ENCODE measurements at regions not wholly inside any gene's neighbourhood (a gene's known extent, or its start where the extent isn't known, plus 50 kb on each side); places are given as distances from the start of the nearest gene placed in this dataset.

GRCh38 chr6:166814390-166814789 is 142.0 kb downstream of the RNASET2 start:
- no peak for TF ChIP-seq POLR2AphosphoS5 (IDR thresholded peaks at IDR 0.05; ENCODE audit: low read depth, low read length)
- TF ChIP-seq TAF1 (IDR thresholded peaks at IDR 0.05; ENCODE audit: borderline replicate concordance, low read depth, low read length): no peak
- no peak for TF ChIP-seq POLR2A (IDR thresholded peaks at IDR 0.05; ENCODE audit: low read depth, low read length)

Data from GM12892 (cell line).